ENCODE measurements at regions not wholly inside any gene's neighbourhood (a gene's known extent, or its start where the extent isn't known, plus 50 kb on each side); places are given as distances from the start of the nearest gene placed in this dataset.

DNA sequence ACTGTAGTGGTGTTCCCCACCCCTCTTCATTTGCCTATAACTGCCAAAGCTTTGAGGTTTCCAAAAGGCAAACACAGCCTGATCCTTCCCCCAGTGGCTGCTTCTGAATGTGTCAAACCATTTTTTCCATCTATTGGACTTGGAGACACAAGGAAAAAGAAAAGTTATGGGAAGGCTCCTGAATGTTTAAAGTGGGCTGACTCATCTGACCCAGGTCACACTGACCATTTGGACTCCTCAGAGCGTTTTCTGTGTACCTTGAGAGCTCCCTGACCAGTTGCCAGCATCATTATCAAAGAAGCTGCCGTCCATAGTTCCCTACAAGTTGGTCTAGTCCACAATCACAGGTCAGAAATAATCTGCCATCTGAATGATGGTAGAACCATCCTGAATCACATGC lies 123.4 kb upstream of the COL3A1 start:
- no peaks in the 10 kb centered on the region for H3K27me3 ChIP-seq
- no peak overlapping the region for H3K4me3 ChIP-seq
- no peaks in the 10 kb centered on the region for H3K9me3 ChIP-seq (ENCODE audit: low read depth)
- no peaks in the 10 kb centered on the region for H3K36me3 ChIP-seq
- H3K4me1 ChIP-seq (ENCODE audit: low read depth) = no peaks in the 10 kb centered on the region
- TF ChIP-seq CTCF (IDR thresholded peaks at IDR 0.05; ENCODE audit: low read depth, low read length) = no peak
- H3K27ac ChIP-seq = no peak overlapping the region
- DNase-seq (ENCODE audit: low read depth in 1 of 2, low spot score in 1 of 2) = no peak

DNA sequence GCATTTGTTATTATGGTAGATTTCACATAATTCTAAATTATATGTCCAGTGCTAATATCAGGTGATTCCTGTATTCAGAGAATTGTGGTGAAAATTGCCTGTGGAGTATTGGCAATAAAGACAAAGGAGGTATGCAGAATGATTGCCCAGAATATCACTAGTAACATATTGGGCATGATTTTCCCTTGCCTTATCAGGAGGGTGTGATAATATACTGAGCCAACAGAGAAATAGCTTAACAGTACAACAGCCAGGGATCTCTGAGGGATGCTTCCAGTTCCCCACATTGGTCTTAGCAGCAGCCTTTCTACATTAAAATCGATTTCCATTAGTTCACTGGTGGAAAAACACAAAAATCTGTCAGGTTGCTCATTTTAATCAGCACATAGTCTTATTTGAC lies 122.9 kb upstream of the COL3A1 start:
- no peak for TF ChIP-seq CTCF (IDR thresholded peaks at IDR 0.05; ENCODE audit: low read depth, low read length)
- Histone ChIP-seq H3K27ac (no peak overlapping the region), H3K9me3 (ENCODE audit: low read depth) (no peaks in the 10 kb centered on the region), H3K4me3 (no peak overlapping the region), H3K27me3 (no peaks in the 10 kb centered on the region), H3K36me3 (no peaks in the 10 kb centered on the region), H3K4me1 (ENCODE audit: low read depth) (no peaks in the 10 kb centered on the region)
- no peak for DNase-seq (ENCODE audit: low read depth in 1 of 2, low spot score in 1 of 2)

DNA sequence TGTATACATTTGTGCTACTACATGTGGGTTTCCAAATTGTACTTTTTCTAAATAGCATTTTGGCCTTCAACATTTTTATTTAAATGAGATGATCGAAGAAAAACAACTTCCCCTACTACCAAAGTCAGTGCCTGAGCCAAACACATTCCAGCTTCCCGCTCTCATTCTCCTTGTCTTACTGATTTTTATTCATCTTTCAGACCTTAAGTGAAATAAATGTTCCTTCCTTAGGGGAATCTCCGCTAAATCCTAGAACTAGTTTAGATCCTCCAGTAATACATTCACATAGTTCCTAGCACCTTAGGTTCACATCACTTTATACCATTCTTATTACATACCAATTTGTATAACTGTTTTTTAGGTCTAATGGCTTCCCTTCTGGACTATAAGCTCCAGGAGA lies 122.3 kb upstream of the COL3A1 start:
- H3K27ac ChIP-seq = no peak overlapping the region
- no peaks in the 10 kb centered on the region for H3K36me3 ChIP-seq
- DNase-seq (ENCODE audit: low read depth in 1 of 2, low spot score in 1 of 2) = no peak
- H3K4me3 ChIP-seq = no peak overlapping the region
- H3K27me3 ChIP-seq = no peaks in the 10 kb centered on the region
- TF ChIP-seq CTCF (IDR thresholded peaks at IDR 0.05; ENCODE audit: low read depth, low read length) = no peak
- no peaks in the 10 kb centered on the region for H3K4me1 ChIP-seq (ENCODE audit: low read depth)
- H3K9me3 ChIP-seq (ENCODE audit: low read depth) = no peaks in the 10 kb centered on the region

GRCh38 chr2:188852772-188853171 lies 121.4 kb upstream of the COL3A1 start:
- Histone ChIP-seq H3K4me1 (ENCODE audit: low read depth) (no peaks in the 10 kb centered on the region), H3K9me3 (ENCODE audit: low read depth) (no peaks in the 10 kb centered on the region), H3K36me3 (no peaks in the 10 kb centered on the region), H3K4me3 (no peak overlapping the region), H3K27ac (no peak overlapping the region), H3K27me3 (no peaks in the 10 kb centered on the region)
- peak in 1 of 2 donors; percentile 49 for DNase-seq (ENCODE audit: low read depth in 1 of 2, low spot score in 1 of 2)
- no peak for TF ChIP-seq CTCF (IDR thresholded peaks at IDR 0.05; ENCODE audit: low read depth, low read length)

- H3K4me1 ChIP-seq (ENCODE audit: low read depth) = no peaks in the 10 kb centered on the region
- peak in 1 of 2 donors; percentile 93 for DNase-seq (ENCODE audit: low read depth in 1 of 2, low spot score in 1 of 2)
Measured at GRCh38 chr2:188853307-188853706, 120.9 kb upstream of the COL3A1 start.

More at GRCh38 chr2:188853307-188853706, 120.9 kb upstream of the COL3A1 start:
- Histone ChIP-seq H3K27ac (no peak overlapping the region), H3K36me3 (no peaks in the 10 kb centered on the region), H3K4me3 (no peak overlapping the region), H3K27me3 (no peaks in the 10 kb centered on the region), H3K9me3 (ENCODE audit: low read depth) (no peaks in the 10 kb centered on the region)
- no peak for TF ChIP-seq CTCF (IDR thresholded peaks at IDR 0.05; ENCODE audit: low read depth, low read length)

Measured in cardiac muscle cell (in vitro differentiated cells and primary cell).